Keratinocyte (primary cell): ENCODE measurements at regions not wholly inside any gene's neighbourhood (a gene's known extent, or its start where the extent isn't known, plus 50 kb on each side); places are given as distances from the start of the nearest gene placed in this dataset.

Experiments used
- EZH2 ChIP-seq: IDR thresholded peaks from one replicate; pipeline ENCODE4 v1.6.1; 2012; ENCODE audit warnings: inconsistent platforms, mild to moderate bottlenecking, low read length, moderate library complexity
- TF ChIP-seq, protein P1 (sequence below), 3 experiments: IDR thresholded peaks in 1 of 3; conservative IDR thresholded peaks in 1 of 3; optimal IDR thresholded peaks in 1 of 3; 2 replicates in 2 of 3; 3 replicates in 1 of 3; pipeline versions ENCODE3 to v1.5.1; 2011; ENCODE audit warnings: low read length in 3 of 3, mild to moderate bottlenecking in 3 of 3, moderate library complexity in 2 of 3, control low read depth in 1 of 3, inconsistent platforms in 1 of 3; ENCODE audit not compliant: insufficient read depth in 2 of 3; ENCODE audit errors: extremely low read depth in 1 of 3

DNA sequence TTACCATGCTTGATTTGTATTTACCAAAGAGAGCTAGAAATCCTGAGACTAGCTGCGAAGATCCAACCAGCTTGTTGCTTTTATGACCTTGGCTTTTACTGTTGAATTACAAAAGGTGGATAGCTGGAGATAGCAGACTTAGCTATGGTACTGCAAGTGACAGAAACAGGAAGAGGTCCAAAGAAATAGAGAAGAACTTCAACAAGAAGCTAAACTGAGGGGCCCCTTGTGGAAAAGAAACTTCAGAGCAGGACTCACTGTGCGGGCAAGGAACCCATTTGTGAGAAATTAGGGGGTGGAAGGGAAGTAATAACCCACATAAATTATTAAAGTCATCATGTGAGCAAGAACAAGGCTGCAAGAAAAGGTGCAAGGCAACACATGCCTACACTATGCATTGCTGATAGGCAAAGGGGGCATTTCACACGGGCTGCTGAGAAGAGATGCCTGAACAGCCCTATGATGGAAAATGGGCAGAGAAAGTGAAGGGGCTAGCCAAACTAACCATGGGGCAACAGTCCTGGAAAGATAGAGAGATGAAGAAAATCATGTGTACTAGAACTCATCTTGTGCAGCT lies 116.6 kb upstream of the PRDX6 start:
- TF ChIP-seq, protein P1, sequence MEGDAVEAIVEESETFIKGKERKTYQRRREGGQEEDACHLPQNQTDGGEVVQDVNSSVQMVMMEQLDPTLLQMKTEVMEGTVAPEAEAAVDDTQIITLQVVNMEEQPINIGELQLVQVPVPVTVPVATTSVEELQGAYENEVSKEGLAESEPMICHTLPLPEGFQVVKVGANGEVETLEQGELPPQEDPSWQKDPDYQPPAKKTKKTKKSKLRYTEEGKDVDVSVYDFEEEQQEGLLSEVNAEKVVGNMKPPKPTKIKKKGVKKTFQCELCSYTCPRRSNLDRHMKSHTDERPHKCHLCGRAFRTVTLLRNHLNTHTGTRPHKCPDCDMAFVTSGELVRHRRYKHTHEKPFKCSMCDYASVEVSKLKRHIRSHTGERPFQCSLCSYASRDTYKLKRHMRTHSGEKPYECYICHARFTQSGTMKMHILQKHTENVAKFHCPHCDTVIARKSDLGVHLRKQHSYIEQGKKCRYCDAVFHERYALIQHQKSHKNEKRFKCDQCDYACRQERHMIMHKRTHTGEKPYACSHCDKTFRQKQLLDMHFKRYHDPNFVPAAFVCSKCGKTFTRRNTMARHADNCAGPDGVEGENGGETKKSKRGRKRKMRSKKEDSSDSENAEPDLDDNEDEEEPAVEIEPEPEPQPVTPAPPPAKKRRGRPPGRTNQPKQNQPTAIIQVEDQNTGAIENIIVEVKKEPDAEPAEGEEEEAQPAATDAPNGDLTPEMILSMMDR (optimal IDR thresholded peaks at IDR 0.05 in 1 of 3, IDR thresholded peaks at IDR 0.05 in 1 of 3, conservative IDR thresholded peaks at IDR 0.05 in 1 of 3; ENCODE audit: extremely low read depth in 1 of 3, insufficient read depth in 2 of 3, low read length in 3 of 3): no peak
- no peak for TF ChIP-seq EZH2
